A673 (cell line): ENCODE measurements at regions not wholly inside any gene's neighbourhood (a gene's known extent, or its start where the extent isn't known, plus 50 kb on each side); places are given as distances from the start of the nearest gene placed in this dataset.

Source experiments
- BruUV-seq: library from RNA; stranded (reverse); fragments of 400-500 nt; replicated peaks from 2 replicates; lab custom pipeline; 2021; lab: Mats Ljungman, UMichigan
- CTCF ChIA-PET: fragments of 300-600 bp; sonication (Branson Sonifier 250); formaldehyde crosslinking; loops from one replicate; lab custom pipeline; 2022; ENCODE audit warnings: antibody characterized with exemption; lab: Charles Lee
- POLR2A ChIA-PET: fragments of 300-600 bp; sonication (Branson Sonifier 250); formaldehyde crosslinking; loops from one replicate; lab custom pipeline; 2022; ENCODE audit warnings: antibody characterized with exemption; ENCODE audit not compliant: low non-redundant PET; lab: Charles Lee
- DNase-seq: peaks from one replicate; pipeline ENCODE4 v3.0.0-alpha.2; 2015; ENCODE audit warnings: low spot score
- H3K27ac ChIP-seq: fragments of 200-600 bp; sonication (generic); 2 replicates; pipeline ENCODE4 v1.5.1; 2016; ENCODE audit warnings: mixed run types, low read depth, mild to moderate bottlenecking, mixed read lengths, antibody characterized with exemption, low read length; ENCODE audit not compliant: poor library complexity, severe bottlenecking
- H3K27me3 ChIP-seq: fragments of 200-600 bp; sonication (generic); replicated peaks from 2 replicates; pipeline ENCODE4 v1.6.1; 2017; ENCODE audit warnings: mixed run types, low read depth, mild to moderate bottlenecking, mixed read lengths, antibody characterized with exemption, low read length; ENCODE audit not compliant: insufficient read depth, poor library complexity
- H3K36me3 ChIP-seq: fragments of 200-600 bp; sonication (generic); 2 replicates; pipeline ENCODE4 v1.6.1; 2016; ENCODE audit warnings: mixed run types, mild to moderate bottlenecking, mixed read lengths, antibody characterized with exemption, low read length; ENCODE audit not compliant: insufficient read depth, poor library complexity, severe bottlenecking
- H3K4me1 ChIP-seq: fragments of 200-600 bp; sonication (generic); 2 replicates; pipeline ENCODE4 v1.6.1; 2017; ENCODE audit warnings: mixed run types, mild to moderate bottlenecking, mixed read lengths, antibody characterized with exemption, low read length; ENCODE audit not compliant: insufficient read depth, poor library complexity, severe bottlenecking
- H3K4me3 ChIP-seq: fragments of 200-600 bp; sonication (generic); 2 replicates; pipeline ENCODE4 v1.5.1; 2016; ENCODE audit warnings: low read depth, mixed run types, mild to moderate bottlenecking, mixed read lengths, low read length; ENCODE audit not compliant: poor library complexity, severe bottlenecking
- H3K9me3 ChIP-seq: fragments of 200-600 bp; sonication (generic); 2 replicates; pipeline ENCODE4 v1.6.1; 2016; ENCODE audit warnings: mixed run types, low read depth, mild to moderate bottlenecking, mixed read lengths, antibody characterized with exemption, low read length; ENCODE audit not compliant: poor library complexity, severe bottlenecking
- CTCF ChIP-seq: fragments of 300-800, 200-600 bp; sonication (generic); conservative IDR thresholded peaks from 2 replicates; pipeline ENCODE4 v1.5.1; 2017; ENCODE audit warnings: low read depth, mild to moderate bottlenecking, antibody characterized with exemption, low read length, moderate library complexity, mixed read lengths
- EZH2 ChIP-seq: fragments of 200-600 bp; sonication (generic); IDR thresholded peaks from 2 replicates; pipeline ENCODE4 v1.6.1; 2017; ENCODE audit warnings: borderline replicate concordance, low read depth, mild to moderate bottlenecking, mixed read lengths, antibody characterized with exemption, low read length; ENCODE audit not compliant: poor library complexity, severe bottlenecking
- intact Hi-C: fragments of 100-400 bp; cut with micrococcal nuclease; formaldehyde crosslinking; loops from one replicate; pipeline ENCODE4 v1.10.0; 2022; ENCODE audit not compliant: unreplicated experiment

DNA sequence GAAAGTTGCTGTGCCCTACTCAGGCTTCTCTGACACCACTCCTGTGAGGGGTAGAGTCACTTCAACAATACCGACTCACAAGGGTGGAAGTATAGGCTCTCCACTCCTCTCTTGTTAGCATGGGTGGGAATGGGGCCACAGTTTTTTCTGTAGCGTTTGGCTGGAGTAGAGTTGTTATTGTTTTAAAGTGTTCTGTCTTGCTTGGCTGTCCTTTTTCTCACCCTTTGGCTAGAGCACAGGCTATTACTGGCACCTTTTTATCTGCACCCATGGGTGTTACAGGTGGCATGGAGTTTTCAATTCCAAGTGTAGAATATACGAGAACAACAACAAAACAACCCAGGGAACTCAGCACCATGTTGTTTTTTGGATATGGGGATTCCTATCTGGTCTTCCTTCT, 74.3 kb upstream of the CD5L start:
- H3K27ac ChIP-seq, result no peak overlapping the region
- H3K9me3 ChIP-seq, result no peaks in the 10 kb centered on the region
- peaks cover 70% of the 10 kb centered on the region for H3K27me3 ChIP-seq
- ChIA-PET POLR2A (no interaction called here), CTCF (no interaction called here)
- H3K36me3 ChIP-seq, result no peaks in the 10 kb centered on the region
- TF ChIP-seq EZH2, result no peak
- no peak for TF ChIP-seq CTCF
- H3K4me3 ChIP-seq, result no peak overlapping the region
- H3K4me1 ChIP-seq, result no peaks in the 10 kb centered on the region
- no peak for DNase-seq
- intact Hi-C loops, result no loop called here
- BruUV-seq, result no TSS peak

GRCh38 chr1:157916887-157917570, 75.4 kb upstream of the CD5L start:
- no TSS peak for BruUV-seq
- no peak overlapping the region for H3K27ac ChIP-seq
- intact Hi-C loops, result no loop called here
- peaks cover 67% of the 10 kb centered on the region for H3K27me3 ChIP-seq
- H3K9me3 ChIP-seq, result no peaks in the 10 kb centered on the region
- CTCF ChIA-PET, result no interaction called here
- TF ChIP-seq EZH2 (no peak), CTCF (no peak)
- POLR2A ChIA-PET, result no interaction called here
- H3K4me1 ChIP-seq, result no peaks in the 10 kb centered on the region
- DNase-seq, result no peak
- H3K4me3 ChIP-seq, result no peak overlapping the region
- no peaks in the 10 kb centered on the region for H3K36me3 ChIP-seq

DNA sequence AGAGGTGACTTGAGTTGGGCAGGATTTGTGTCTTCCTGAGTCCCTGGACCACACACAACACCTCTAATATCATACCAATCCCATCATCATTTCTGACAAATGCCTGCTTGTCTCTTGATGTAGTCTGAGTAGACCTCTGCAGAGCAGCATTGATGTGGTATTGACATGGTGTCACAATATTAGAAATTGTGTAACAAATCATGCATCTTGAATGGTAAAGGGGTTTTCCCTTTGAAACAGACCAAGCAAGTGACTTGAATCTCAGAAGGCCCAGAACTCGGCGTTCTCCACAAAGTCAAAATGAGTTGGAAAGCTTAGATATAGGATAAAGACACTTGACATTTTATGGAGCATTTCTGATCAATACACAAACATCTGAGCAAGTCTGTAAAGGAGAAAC, 72.7 kb upstream of the KIRREL1 start:
- DNase-seq, result no peak
- H3K27ac ChIP-seq, result no peak overlapping the region
- H3K27me3 ChIP-seq, result peaks cover 35% of the 10 kb centered on the region
- no peak overlapping the region for H3K4me3 ChIP-seq
- intact Hi-C loops, result no loop called here
- POLR2A ChIA-PET, result no interaction called here
- H3K36me3 ChIP-seq, result no peaks in the 10 kb centered on the region
- no TSS peak for BruUV-seq
- CTCF ChIA-PET, result no interaction called here
- H3K9me3 ChIP-seq, result no peaks in the 10 kb centered on the region
- H3K4me1 ChIP-seq, result no peaks in the 10 kb centered on the region
- TF ChIP-seq CTCF, result no peak
- no peak for TF ChIP-seq EZH2
